ENCODE measurements at regions not wholly inside any gene's neighbourhood (a gene's known extent, or its start where the extent isn't known, plus 50 kb on each side); places are given as distances from the start of the nearest gene placed in this dataset.
"Not testable (repeated sequence)": the region's sequence is repeated elsewhere in the genome, so short reads cannot be mapped to it uniquely, and the experiment has no call there.

GRCh38 chr10:53357587-53357986 lies 585.0 kb upstream of the MBL2 start:
- Histone ChIP-seq H3K36me3 (no peaks in the 10 kb centered on the region), H3K4me3 (no peak overlapping the region), H3K9me3 (peaks cover 0 to 3% (median 0%) of the 10 kb centered on the region in 3 donors), H3K27me3 (no peaks in the 10 kb centered on the region), H3K4me1 (no peaks in the 10 kb centered on the region), H3K27ac (no peak overlapping the region)
- intact Hi-C loops (cut with DNase I; ENCODE audit: low total_unique reads) (no loop called here), in situ Hi-C loops (cut with MboI; ENCODE audit: low sequenced_read_pairs in 4 of 4) (no loop called here)
- no peak for DNase-seq
- TF ChIP-seq CTCF (IDR thresholded peaks at IDR 0.05 in 4 of 5, conservative IDR thresholded peaks at IDR 0.05 in 1 of 5), result no peak
- TF ChIP-seq POLR2A (IDR thresholded peaks at IDR 0.05), result no peak
- ATAC-seq, result no peak

GRCh38 chr10:53356616-53357349 lies 584.2 kb upstream of the MBL2 start:
- intact Hi-C loops (cut with DNase I; ENCODE audit: low total_unique reads) (no loop called here), in situ Hi-C loops (cut with MboI; ENCODE audit: low sequenced_read_pairs in 4 of 4) (no loop called here)
- H3K27me3 ChIP-seq, result no peaks in the 10 kb centered on the region
- H3K36me3 ChIP-seq, result no peaks in the 10 kb centered on the region
- ATAC-seq (no peak), DNase-seq (no peak)
- no peaks in the 10 kb centered on the region for H3K4me1 ChIP-seq
- peaks cover 0 to 3% (median 0%) of the 10 kb centered on the region in 3 donors for H3K9me3 ChIP-seq
- H3K27ac ChIP-seq, result no peak overlapping the region
- TF ChIP-seq CTCF (IDR thresholded peaks at IDR 0.05 in 4 of 5, conservative IDR thresholded peaks at IDR 0.05 in 1 of 5), result no peak
- no peak for TF ChIP-seq POLR2A (IDR thresholded peaks at IDR 0.05)
- no peak overlapping the region for H3K4me3 ChIP-seq

DNA sequence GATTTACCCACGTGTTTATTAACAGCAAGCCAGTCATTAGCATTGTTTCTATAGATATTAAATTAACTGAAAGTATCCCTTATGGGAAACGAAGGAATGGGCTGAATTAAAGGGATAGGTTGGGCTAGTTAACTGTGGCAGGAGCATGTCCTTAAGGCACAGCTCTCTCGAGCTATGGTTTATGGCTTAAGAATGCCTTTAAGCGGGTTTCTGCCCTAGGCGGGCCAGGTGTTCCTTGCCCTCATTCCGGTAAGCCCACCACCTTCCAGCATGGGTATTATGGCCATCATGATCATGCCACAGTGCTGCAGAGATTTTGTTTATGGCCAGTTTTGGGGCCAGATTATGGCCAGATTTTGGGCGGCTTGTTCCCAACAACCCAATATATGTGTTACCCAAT lies 569.9 kb upstream of the MBL2 start:
- H3K36me3 ChIP-seq; in situ Hi-C loops (cut with MboI; ENCODE audit: low sequenced_read_pairs in 4 of 4); ATAC-seq; intact Hi-C loops (cut with DNase I; ENCODE audit: low total_unique reads); H3K27me3 ChIP-seq; H3K4me1 ChIP-seq; H3K4me3 ChIP-seq; DNase-seq; H3K9me3 ChIP-seq; H3K27ac ChIP-seq: not testable (repeated sequence)

GRCh38 chr10:53338199-53338598 lies 565.6 kb upstream of the MBL2 start:
- H3K4me1 ChIP-seq; H3K36me3 ChIP-seq; intact Hi-C loops (cut with DNase I; ENCODE audit: low total_unique reads); H3K27me3 ChIP-seq; in situ Hi-C loops (cut with MboI; ENCODE audit: low sequenced_read_pairs in 4 of 4); H3K27ac ChIP-seq; H3K4me3 ChIP-seq; ATAC-seq; DNase-seq; H3K9me3 ChIP-seq: not testable (repeated sequence)

- ATAC-seq; in situ Hi-C loops (cut with MboI; ENCODE audit: low sequenced_read_pairs in 4 of 4); H3K36me3 ChIP-seq; intact Hi-C loops (cut with DNase I; ENCODE audit: low total_unique reads); DNase-seq; H3K9me3 ChIP-seq; H3K27ac ChIP-seq; H3K4me3 ChIP-seq; H3K4me1 ChIP-seq; H3K27me3 ChIP-seq: not testable (repeated sequence)
Observed at GRCh38 chr10:53335803-53336422, 563.3 kb upstream of the MBL2 start.

- H3K9me3 ChIP-seq, result no peaks in the 10 kb centered on the region
- ATAC-seq (no peak), DNase-seq (no peak)
- in situ Hi-C loops (cut with MboI; ENCODE audit: low sequenced_read_pairs in 4 of 4), result no loop called here
- no peaks in the 10 kb centered on the region for H3K36me3 ChIP-seq
- H3K4me1 ChIP-seq, result no peaks in the 10 kb centered on the region
- intact Hi-C loops (cut with DNase I; ENCODE audit: low total_unique reads), result no loop called here
- TF ChIP-seq POLR2A (IDR thresholded peaks at IDR 0.05) (no peak), CTCF (IDR thresholded peaks at IDR 0.05 in 4 of 5, conservative IDR thresholded peaks at IDR 0.05 in 1 of 5) (no peak)
- H3K27me3 ChIP-seq, result no peaks in the 10 kb centered on the region
- no peak overlapping the region for H3K27ac ChIP-seq
- H3K4me3 ChIP-seq, result no peak overlapping the region
Observed at GRCh38 chr10:53331460-53331859, 558.9 kb upstream of the MBL2 start.

DNA sequence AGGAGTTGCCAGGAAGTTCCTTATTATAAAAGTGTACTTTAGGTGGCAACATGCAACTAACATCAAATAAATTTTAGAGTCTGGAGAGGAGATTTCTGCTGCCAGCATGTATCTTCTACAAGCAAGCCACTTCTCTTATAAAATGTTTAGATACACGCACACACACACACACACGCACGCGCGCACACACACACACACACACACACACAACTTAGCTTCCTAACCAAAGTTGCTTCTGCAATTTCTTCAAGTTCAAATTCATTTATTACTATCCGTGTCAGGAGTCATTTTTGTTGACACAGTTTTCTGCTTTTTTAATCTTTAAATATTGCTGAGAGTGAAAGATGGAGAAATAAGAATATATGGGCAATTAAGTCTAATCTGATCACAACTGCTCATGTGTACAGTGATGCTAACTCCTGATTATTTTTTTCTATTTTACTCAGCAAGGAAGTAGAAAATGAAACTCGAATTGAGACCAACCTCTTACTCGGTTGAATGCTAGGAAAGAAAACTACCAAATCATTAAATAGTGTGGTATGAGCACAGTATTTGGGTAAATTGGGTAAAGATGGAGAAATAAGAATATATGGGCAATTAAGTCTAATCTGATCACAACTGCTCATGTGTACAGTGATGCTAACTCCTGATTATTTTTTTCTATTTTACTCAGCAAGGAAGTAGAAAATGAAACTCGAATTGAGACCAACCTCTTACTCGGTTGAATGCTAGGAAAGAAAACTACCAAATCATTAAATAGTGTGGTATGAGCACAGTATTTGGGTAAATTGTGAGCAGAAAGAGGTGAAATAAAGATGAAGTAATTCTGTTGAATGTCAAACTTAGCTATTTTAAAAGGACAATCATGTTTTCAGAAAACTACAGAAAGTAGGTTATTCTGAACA lies 554.1 kb upstream of the MBL2 start:
- H3K9me3 ChIP-seq; H3K36me3 ChIP-seq; H3K27me3 ChIP-seq; DNase-seq; H3K27ac ChIP-seq; H3K4me1 ChIP-seq; ATAC-seq; H3K4me3 ChIP-seq; intact Hi-C loops (cut with DNase I; ENCODE audit: low total_unique reads); in situ Hi-C loops (cut with MboI; ENCODE audit: low sequenced_read_pairs in 4 of 4): not testable (repeated sequence)
